Neural cell (in vitro differentiated cells): ENCODE measurements at regions not wholly inside any gene's neighbourhood (a gene's known extent, or its start where the extent isn't known, plus 50 kb on each side); places are given as distances from the start of the nearest gene placed in this dataset.

Experiments
- H2AFZ ChIP-seq: fragments of 200-600, 300-800 bp; sonication (generic), shearing (Covaris generic); 2 replicates; pipeline ENCODE4 v1.6.0; 2014; ENCODE audit warnings: low read depth, mild to moderate bottlenecking, antibody characterized with exemption, low read length, moderate library complexity
- H3F3A ChIP-seq: fragments of 200-600 bp; shearing (Covaris generic); 2 replicates; pipeline ENCODE4 v1.6.1; 2016; ENCODE audit warnings: mild to moderate bottlenecking, moderate library complexity, mixed read lengths, antibody characterized with exemption, low read length; ENCODE audit not compliant: insufficient read depth, poor library complexity, severe bottlenecking
- H3K27ac ChIP-seq: fragments of 200-600, 300-800 bp; sonication (generic), shearing (Covaris generic); 2 replicates; pipeline ENCODE4 v1.5.1; 2014; ENCODE audit warnings: mild to moderate bottlenecking, low read length, moderate library complexity
- H3K27me3 ChIP-seq: fragments of 300-800, 200-600 bp; sonication (generic), shearing (Covaris generic); 2 replicates; pipeline ENCODE4 v1.6.0; 2014; ENCODE audit warnings: mild to moderate bottlenecking, low read depth, low read length, moderate library complexity; ENCODE audit not compliant: insufficient read depth
- H3K36me3 ChIP-seq: fragments of 300-800, 200-600 bp; sonication (generic), shearing (Covaris generic); 2 replicates; pipeline ENCODE4 v1.5.1; 2014; ENCODE audit warnings: mild to moderate bottlenecking, antibody characterized with exemption, low read length, moderate library complexity; ENCODE audit not compliant: insufficient read depth
- H3K4me2 ChIP-seq: fragments of 300-800, 200-600 bp; sonication (generic), shearing (Covaris generic); 2 replicates; pipeline ENCODE4 v1.6.0; 2014; ENCODE audit warnings: mild to moderate bottlenecking, low read length
- H3K4me3 ChIP-seq: fragments of 300-800, 200-600 bp; sonication (generic), shearing (Covaris generic); 2 replicates; pipeline ENCODE4 v1.5.1; 2014; ENCODE audit warnings: mild to moderate bottlenecking, low read length, moderate library complexity
- H3K79me2 ChIP-seq: fragments of 200-600 bp; shearing (Covaris generic); replicated peaks from 2 replicates; pipeline ENCODE4 v1.6.0; 2014; ENCODE audit warnings: mild to moderate bottlenecking, low read length, moderate library complexity; ENCODE audit not compliant: insufficient read depth
- H3K9ac ChIP-seq: fragments of 300-800, 200-600 bp; sonication (generic), shearing (Covaris generic); 2 replicates; pipeline ENCODE4 v1.6.1; 2016; ENCODE audit warnings: mild to moderate bottlenecking, low read length, mixed read lengths
- H3K9me2 ChIP-seq: fragments of 200-600 bp; shearing (Covaris generic); 2 replicates; pipeline ENCODE4 v1.6.1; 2016; ENCODE audit warnings: mild to moderate bottlenecking, low read length, mixed read lengths; ENCODE audit not compliant: insufficient read depth
- H3K9me3 ChIP-seq: fragments of 200-600, 300-800 bp; sonication (generic), shearing (Covaris generic); 2 replicates; pipeline ENCODE4 v1.6.1; 2016; ENCODE audit warnings: mild to moderate bottlenecking, mixed run types, low read length, moderate library complexity, mixed read lengths
- H4K20me1 ChIP-seq: fragments of 200-600 bp; shearing (Covaris generic); 2 replicates; pipeline ENCODE4 v1.6.1; 2016; ENCODE audit warnings: mild to moderate bottlenecking, mixed run types; ENCODE audit not compliant: insufficient read depth
- EP300 ChIP-seq: fragments of 450-650 bp; conservative IDR thresholded peaks from 2 replicates; pipeline ENCODE4 v1.6.1; 2014; ENCODE audit warnings: antibody characterized with exemption, mild to moderate bottlenecking, moderate library complexity; ENCODE audit not compliant: poor library complexity, severe bottlenecking
- EZH2 ChIP-seq: fragments of 200-600, 300-800 bp; shearing (Covaris generic), sonication (generic); IDR thresholded peaks from 2 replicates; pipeline ENCODE4 v1.6.1; 2014; ENCODE audit warnings: antibody characterized with exemption, low read length, borderline replicate concordance, mild to moderate bottlenecking; ENCODE audit not compliant: insufficient read depth, poor library complexity, severe bottlenecking
- MXI1 ChIP-seq: fragments of 450-650 bp; conservative IDR thresholded peaks from 2 replicates; pipeline ENCODE4 v1.6.1; 2014; ENCODE audit warnings: antibody characterized with exemption, mild to moderate bottlenecking; ENCODE audit not compliant: poor library complexity, severe bottlenecking
- POLR2AphosphoS5 ChIP-seq: IDR thresholded peaks from 2 replicates; pipeline ENCODE4 v1.6.1; 2012
- RAD21 ChIP-seq: fragments of 450-650 bp; conservative IDR thresholded peaks from 2 replicates; pipeline ENCODE4 v1.6.1; 2014; ENCODE audit warnings: antibody characterized with exemption, mild to moderate bottlenecking, moderate library complexity
- SMC3 ChIP-seq: fragments of 450-650 bp; conservative IDR thresholded peaks from 2 replicates; pipeline ENCODE4 v1.6.1; 2014; ENCODE audit warnings: antibody characterized with exemption, mild to moderate bottlenecking, moderate library complexity; ENCODE audit not compliant: poor library complexity
- TAF1 ChIP-seq: IDR thresholded peaks from 2 replicates; pipeline ENCODE4 v1.6.1; 2012; ENCODE audit warnings: low read depth
- TF ChIP-seq, protein P1 (sequence below): IDR thresholded peaks from 2 replicates; pipeline ENCODE4 v1.6.1; 2012; ENCODE audit warnings: borderline replicate concordance
- TF ChIP-seq, protein P2 (sequence below): fragments of 450-650 bp; IDR thresholded peaks from 2 replicates; pipeline ENCODE4 v1.5.1; 2014; ENCODE audit warnings: antibody characterized with exemption, mild to moderate bottlenecking, moderate library complexity; ENCODE audit not compliant: poor library complexity, severe bottlenecking

DNA sequence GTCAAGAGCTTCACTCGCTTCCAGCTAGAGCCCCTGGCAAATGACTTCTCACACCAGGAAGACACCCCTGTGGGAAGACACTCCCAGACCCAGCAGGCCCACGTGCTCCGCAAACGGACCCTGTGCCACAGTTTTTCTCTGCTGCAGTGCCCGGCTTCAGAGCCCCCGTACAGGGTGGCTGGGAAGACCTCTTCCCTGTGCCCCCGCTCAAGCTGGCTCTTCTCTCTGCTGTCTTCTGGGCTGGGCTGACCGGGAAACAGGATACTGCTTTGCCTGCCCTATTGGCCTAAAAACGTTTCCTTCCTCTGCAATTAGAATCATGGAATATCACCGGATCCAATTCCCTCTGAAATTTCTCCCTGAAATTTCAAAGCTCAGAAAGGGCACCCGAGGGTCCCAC is 63.7 kb upstream of the CRHR1 start:
- TF ChIP-seq, protein P1, sequence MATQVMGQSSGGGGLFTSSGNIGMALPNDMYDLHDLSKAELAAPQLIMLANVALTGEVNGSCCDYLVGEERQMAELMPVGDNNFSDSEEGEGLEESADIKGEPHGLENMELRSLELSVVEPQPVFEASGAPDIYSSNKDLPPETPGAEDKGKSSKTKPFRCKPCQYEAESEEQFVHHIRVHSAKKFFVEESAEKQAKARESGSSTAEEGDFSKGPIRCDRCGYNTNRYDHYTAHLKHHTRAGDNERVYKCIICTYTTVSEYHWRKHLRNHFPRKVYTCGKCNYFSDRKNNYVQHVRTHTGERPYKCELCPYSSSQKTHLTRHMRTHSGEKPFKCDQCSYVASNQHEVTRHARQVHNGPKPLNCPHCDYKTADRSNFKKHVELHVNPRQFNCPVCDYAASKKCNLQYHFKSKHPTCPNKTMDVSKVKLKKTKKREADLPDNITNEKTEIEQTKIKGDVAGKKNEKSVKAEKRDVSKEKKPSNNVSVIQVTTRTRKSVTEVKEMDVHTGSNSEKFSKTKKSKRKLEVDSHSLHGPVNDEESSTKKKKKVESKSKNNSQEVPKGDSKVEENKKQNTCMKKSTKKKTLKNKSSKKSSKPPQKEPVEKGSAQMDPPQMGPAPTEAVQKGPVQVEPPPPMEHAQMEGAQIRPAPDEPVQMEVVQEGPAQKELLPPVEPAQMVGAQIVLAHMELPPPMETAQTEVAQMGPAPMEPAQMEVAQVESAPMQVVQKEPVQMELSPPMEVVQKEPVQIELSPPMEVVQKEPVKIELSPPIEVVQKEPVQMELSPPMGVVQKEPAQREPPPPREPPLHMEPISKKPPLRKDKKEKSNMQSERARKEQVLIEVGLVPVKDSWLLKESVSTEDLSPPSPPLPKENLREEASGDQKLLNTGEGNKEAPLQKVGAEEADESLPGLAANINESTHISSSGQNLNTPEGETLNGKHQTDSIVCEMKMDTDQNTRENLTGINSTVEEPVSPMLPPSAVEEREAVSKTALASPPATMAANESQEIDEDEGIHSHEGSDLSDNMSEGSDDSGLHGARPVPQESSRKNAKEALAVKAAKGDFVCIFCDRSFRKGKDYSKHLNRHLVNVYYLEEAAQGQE = no peak
- no peak for TF ChIP-seq EP300
- TF ChIP-seq, protein P2, sequence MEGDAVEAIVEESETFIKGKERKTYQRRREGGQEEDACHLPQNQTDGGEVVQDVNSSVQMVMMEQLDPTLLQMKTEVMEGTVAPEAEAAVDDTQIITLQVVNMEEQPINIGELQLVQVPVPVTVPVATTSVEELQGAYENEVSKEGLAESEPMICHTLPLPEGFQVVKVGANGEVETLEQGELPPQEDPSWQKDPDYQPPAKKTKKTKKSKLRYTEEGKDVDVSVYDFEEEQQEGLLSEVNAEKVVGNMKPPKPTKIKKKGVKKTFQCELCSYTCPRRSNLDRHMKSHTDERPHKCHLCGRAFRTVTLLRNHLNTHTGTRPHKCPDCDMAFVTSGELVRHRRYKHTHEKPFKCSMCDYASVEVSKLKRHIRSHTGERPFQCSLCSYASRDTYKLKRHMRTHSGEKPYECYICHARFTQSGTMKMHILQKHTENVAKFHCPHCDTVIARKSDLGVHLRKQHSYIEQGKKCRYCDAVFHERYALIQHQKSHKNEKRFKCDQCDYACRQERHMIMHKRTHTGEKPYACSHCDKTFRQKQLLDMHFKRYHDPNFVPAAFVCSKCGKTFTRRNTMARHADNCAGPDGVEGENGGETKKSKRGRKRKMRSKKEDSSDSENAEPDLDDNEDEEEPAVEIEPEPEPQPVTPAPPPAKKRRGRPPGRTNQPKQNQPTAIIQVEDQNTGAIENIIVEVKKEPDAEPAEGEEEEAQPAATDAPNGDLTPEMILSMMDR = no peak
- TF ChIP-seq EZH2 = no peak
- TF ChIP-seq POLR2AphosphoS5 = no peak
- no peaks in the 10 kb centered on the region for H3K27me3 ChIP-seq
- no peaks in the 10 kb centered on the region for H3F3A ChIP-seq
- H3K9ac ChIP-seq = no peak overlapping the region
- no peaks in the 10 kb centered on the region for H3K79me2 ChIP-seq
- no peak overlapping the region for H3K4me3 ChIP-seq
- no peak overlapping the region for H2AFZ ChIP-seq
- H3K9me2 ChIP-seq = no peaks in the 10 kb centered on the region
- H4K20me1 ChIP-seq = no peaks in the 10 kb centered on the region
- H3K4me2 ChIP-seq = no peak overlapping the region
- H3K27ac ChIP-seq = no peak overlapping the region
- H3K36me3 ChIP-seq = no peaks in the 10 kb centered on the region
- no peaks in the 10 kb centered on the region for H3K9me3 ChIP-seq

DNA sequence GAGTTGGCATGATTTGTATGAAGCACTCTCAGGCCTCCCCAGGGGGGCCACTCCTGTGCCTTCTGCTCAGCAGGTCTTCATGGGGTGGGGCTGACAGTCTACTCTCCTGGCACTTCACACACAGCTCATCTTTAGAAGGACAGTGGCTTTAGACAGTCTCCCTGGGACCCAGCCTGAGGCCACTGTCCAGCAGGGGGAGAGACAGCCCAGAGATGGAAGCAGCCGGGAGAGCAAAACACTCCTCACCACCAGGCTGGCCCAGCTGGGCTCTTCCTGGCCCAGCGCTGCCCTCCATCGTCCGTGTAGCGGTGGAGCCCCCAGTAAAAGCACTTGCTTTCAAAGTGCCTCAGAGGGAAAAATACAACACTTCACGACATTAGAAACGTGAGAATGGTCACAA is 62.0 kb upstream of the CRHR1 start:
- Histone ChIP-seq H3K27me3 (no peaks in the 10 kb centered on the region), H4K20me1 (no peaks in the 10 kb centered on the region), H3K4me2 (no peak overlapping the region), H3K4me3 (no peak overlapping the region), H3K36me3 (no peaks in the 10 kb centered on the region), H3K27ac (no peak overlapping the region), H2AFZ (no peak overlapping the region), H3K9ac (no peak overlapping the region), H3K9me2 (no peaks in the 10 kb centered on the region), H3K79me2 (no peaks in the 10 kb centered on the region), H3F3A (no peaks in the 10 kb centered on the region), H3K9me3 (no peaks in the 10 kb centered on the region)
- no peak for TF ChIP-seq MXI1
- TF ChIP-seq, protein P1 = no peak
- TF ChIP-seq RAD21 = no peak
- no peak for TF ChIP-seq EZH2
- TF ChIP-seq TAF1 = no peak
- no peak for TF ChIP-seq POLR2AphosphoS5
- TF ChIP-seq, protein P2 = no peak
- TF ChIP-seq SMC3 = no peak
- TF ChIP-seq EP300 = no peak
